ENCODE measurements at regions not wholly inside any gene's neighbourhood (a gene's known extent, or its start where the extent isn't known, plus 50 kb on each side); places are given as distances from the start of the nearest gene placed in this dataset.

DNA sequence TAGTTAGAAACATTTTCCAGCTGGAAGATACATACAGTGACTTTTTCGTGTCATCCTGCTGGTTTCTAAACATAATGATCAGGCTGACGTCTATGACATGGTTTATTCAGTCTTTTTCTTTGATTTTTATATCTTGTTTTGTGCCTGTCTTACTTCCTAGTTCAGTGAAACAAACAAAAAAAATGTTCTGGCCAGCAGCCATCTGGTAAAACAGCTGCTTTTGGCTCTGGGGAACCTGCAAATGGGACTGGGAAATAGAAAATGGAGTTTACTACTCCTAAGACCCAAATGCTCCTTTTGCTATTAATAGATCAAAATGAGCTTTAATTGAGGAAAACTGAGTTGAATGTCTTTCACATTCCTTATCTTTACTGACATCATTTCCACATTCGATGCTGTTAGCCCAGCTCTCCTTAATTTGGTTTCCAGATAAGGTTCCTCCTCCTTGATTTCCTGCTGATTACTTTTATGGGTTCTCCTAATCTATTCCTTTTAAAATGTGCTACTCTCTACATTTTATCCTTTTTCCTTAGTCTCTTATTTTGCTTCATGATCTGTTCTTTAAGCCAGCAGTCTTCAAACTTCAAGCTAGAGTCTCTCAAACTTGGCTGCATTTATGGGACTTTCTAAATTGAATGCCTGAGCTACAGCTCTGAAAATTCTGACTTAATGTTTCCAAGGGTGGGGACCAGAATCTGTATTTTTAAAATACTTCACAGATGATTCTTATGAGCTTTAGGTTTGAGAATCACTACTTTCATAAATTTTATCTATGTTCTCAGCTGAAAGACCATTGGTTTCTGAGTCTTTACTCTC, 499.5 kb downstream of the ANKRD50 start:
- DNase-seq (ENCODE audit: low read depth, low spot score), result no peak

GRCh38 chr4:124219389-124219788, 493.1 kb downstream of the ANKRD50 start:
- no peak overlapping the region for H3K9ac ChIP-seq (ENCODE audit: insufficient read length, low read depth)
- no peak for TF ChIP-seq ZNF274 (IDR thresholded peaks at IDR 0.05; ENCODE audit: low read depth, low read length)
- TF ChIP-seq SUZ12 (IDR thresholded peaks at IDR 0.05; ENCODE audit: extremely low read depth, insufficient read depth, insufficient read length), result no peak
- no peak for TF ChIP-seq YY1 (IDR thresholded peaks at IDR 0.05; ENCODE audit: insufficient read depth, insufficient read length)
- no peaks in the 10 kb centered on the region for H3K9me3 ChIP-seq (ENCODE audit: insufficient read depth, low read length)
- no peaks in the 10 kb centered on the region for H3K4me1 ChIP-seq (ENCODE audit: insufficient read depth, insufficient read length)
- H3K4me3 ChIP-seq (ENCODE audit: insufficient read length, low read depth), result no peak overlapping the region
- H3K27me3 ChIP-seq (ENCODE audit: insufficient read depth, insufficient read length), result no peaks in the 10 kb centered on the region
- no peaks in the 10 kb centered on the region for H3K36me3 ChIP-seq (ENCODE audit: insufficient read depth, insufficient read length, low read length)
- DNase-seq (ENCODE audit: low read depth, low spot score), result no peak

More for the DNA sequence above, 499.5 kb downstream of the ANKRD50 start:
- no peaks in the 10 kb centered on the region for H3K27me3 ChIP-seq (ENCODE audit: insufficient read depth, insufficient read length)
- no peaks in the 10 kb centered on the region for H3K36me3 ChIP-seq (ENCODE audit: insufficient read depth, insufficient read length, low read length)
- no peak overlapping the region for H3K9ac ChIP-seq (ENCODE audit: insufficient read length, low read depth)
- H3K9me3 ChIP-seq (ENCODE audit: insufficient read depth, low read length), result no peaks in the 10 kb centered on the region
- H3K4me3 ChIP-seq (ENCODE audit: insufficient read length, low read depth), result no peak overlapping the region
- no peak for TF ChIP-seq YY1 (IDR thresholded peaks at IDR 0.05; ENCODE audit: insufficient read depth, insufficient read length)
- no peak for TF ChIP-seq SUZ12 (IDR thresholded peaks at IDR 0.05; ENCODE audit: extremely low read depth, insufficient read depth, insufficient read length)
- no peak for TF ChIP-seq ZNF274 (IDR thresholded peaks at IDR 0.05; ENCODE audit: low read depth, low read length)
- no peaks in the 10 kb centered on the region for H3K4me1 ChIP-seq (ENCODE audit: insufficient read depth, insufficient read length)

DNA sequence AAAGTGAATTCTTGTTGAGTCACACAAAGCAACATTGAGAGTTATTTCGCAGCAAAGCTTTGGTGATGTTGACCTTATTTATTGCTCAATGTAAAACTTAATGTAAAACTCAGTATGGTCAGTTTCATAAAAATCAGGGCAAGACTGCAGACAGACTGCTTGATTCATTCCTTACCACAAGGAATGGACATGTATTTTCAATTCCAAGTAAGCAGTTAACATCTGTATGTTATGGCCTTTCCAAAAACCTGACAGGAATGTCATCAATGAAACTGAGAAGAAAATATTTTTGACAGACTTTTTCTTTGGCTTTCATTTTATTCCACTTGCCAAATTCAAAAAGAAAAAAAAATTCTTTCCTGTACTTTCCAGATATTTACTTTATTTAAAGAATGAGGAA, 488.3 kb downstream of the ANKRD50 start:
- no peaks in the 10 kb centered on the region for H3K36me3 ChIP-seq (ENCODE audit: insufficient read depth, insufficient read length, low read length)
- DNase-seq (ENCODE audit: low read depth, low spot score), result no peak
- H3K4me3 ChIP-seq (ENCODE audit: insufficient read length, low read depth), result no peak overlapping the region
- H3K9ac ChIP-seq (ENCODE audit: insufficient read length, low read depth), result no peak overlapping the region
- no peaks in the 10 kb centered on the region for H3K4me1 ChIP-seq (ENCODE audit: insufficient read depth, insufficient read length)
- TF ChIP-seq YY1 (IDR thresholded peaks at IDR 0.05; ENCODE audit: insufficient read depth, insufficient read length), result no peak
- no peak for TF ChIP-seq ZNF274 (IDR thresholded peaks at IDR 0.05; ENCODE audit: low read depth, low read length)
- no peak for TF ChIP-seq SUZ12 (IDR thresholded peaks at IDR 0.05; ENCODE audit: extremely low read depth, insufficient read depth, insufficient read length)
- H3K27me3 ChIP-seq (ENCODE audit: insufficient read depth, insufficient read length), result no peaks in the 10 kb centered on the region
- no peaks in the 10 kb centered on the region for H3K9me3 ChIP-seq (ENCODE audit: insufficient read depth, low read length)

GRCh38 chr4:124227981-124228380, 484.6 kb downstream of the ANKRD50 start:
- H3K36me3 ChIP-seq (ENCODE audit: insufficient read depth, insufficient read length, low read length), result no peaks in the 10 kb centered on the region
- H3K27me3 ChIP-seq (ENCODE audit: insufficient read depth, insufficient read length), result no peaks in the 10 kb centered on the region
- TF ChIP-seq SUZ12 (IDR thresholded peaks at IDR 0.05; ENCODE audit: extremely low read depth, insufficient read depth, insufficient read length) (no peak), ZNF274 (IDR thresholded peaks at IDR 0.05; ENCODE audit: low read depth, low read length) (no peak), YY1 (IDR thresholded peaks at IDR 0.05; ENCODE audit: insufficient read depth, insufficient read length) (no peak)
- DNase-seq (ENCODE audit: low read depth, low spot score), result no peak
- H3K9ac ChIP-seq (ENCODE audit: insufficient read length, low read depth), result no peak overlapping the region
- no peaks in the 10 kb centered on the region for H3K9me3 ChIP-seq (ENCODE audit: insufficient read depth, low read length)
- H3K4me3 ChIP-seq (ENCODE audit: insufficient read length, low read depth), result no peak overlapping the region
- no peaks in the 10 kb centered on the region for H3K4me1 ChIP-seq (ENCODE audit: insufficient read depth, insufficient read length)

GRCh38 chr4:124230268-124230667, 482.3 kb downstream of the ANKRD50 start:
- Histone ChIP-seq H3K4me3 (ENCODE audit: insufficient read length, low read depth) (no peak overlapping the region), H3K9ac (ENCODE audit: insufficient read length, low read depth) (no peak overlapping the region), H3K27me3 (ENCODE audit: insufficient read depth, insufficient read length) (no peaks in the 10 kb centered on the region), H3K36me3 (ENCODE audit: insufficient read depth, insufficient read length, low read length) (no peaks in the 10 kb centered on the region), H3K4me1 (ENCODE audit: insufficient read depth, insufficient read length) (no peaks in the 10 kb centered on the region), H3K9me3 (ENCODE audit: insufficient read depth, low read length) (no peaks in the 10 kb centered on the region)
- no peak for DNase-seq (ENCODE audit: low read depth, low spot score)
- TF ChIP-seq SUZ12 (IDR thresholded peaks at IDR 0.05; ENCODE audit: extremely low read depth, insufficient read depth, insufficient read length) (no peak), ZNF274 (IDR thresholded peaks at IDR 0.05; ENCODE audit: low read depth, low read length) (no peak), YY1 (IDR thresholded peaks at IDR 0.05; ENCODE audit: insufficient read depth, insufficient read length) (no peak)

DNA sequence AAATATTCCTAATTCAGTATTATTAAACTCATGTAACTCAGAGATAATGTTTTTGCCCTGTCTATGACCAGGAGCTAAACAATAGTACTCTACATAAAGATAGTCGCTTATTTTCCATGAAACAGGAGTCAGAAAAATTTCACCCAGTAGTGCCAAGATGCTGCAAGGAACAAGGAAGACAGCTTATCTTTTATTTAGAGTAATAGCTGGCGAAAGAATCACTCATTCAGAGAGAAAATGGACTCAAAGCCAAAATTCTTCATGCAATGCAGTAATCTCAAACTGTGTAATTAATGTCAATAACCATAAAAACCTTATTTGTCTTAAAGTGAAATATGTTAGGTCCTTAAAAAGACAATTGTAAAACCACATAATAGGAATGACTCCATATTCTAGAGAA, 477.8 kb downstream of the ANKRD50 start:
- Histone ChIP-seq H3K36me3 (ENCODE audit: insufficient read depth, insufficient read length, low read length) (no peaks in the 10 kb centered on the region), H3K27me3 (ENCODE audit: insufficient read depth, insufficient read length) (no peaks in the 10 kb centered on the region), H3K4me1 (ENCODE audit: insufficient read depth, insufficient read length) (no peaks in the 10 kb centered on the region), H3K9ac (ENCODE audit: insufficient read length, low read depth) (no peak overlapping the region), H3K9me3 (ENCODE audit: insufficient read depth, low read length) (no peaks in the 10 kb centered on the region), H3K4me3 (ENCODE audit: insufficient read length, low read depth) (no peak overlapping the region)
- TF ChIP-seq SUZ12 (IDR thresholded peaks at IDR 0.05; ENCODE audit: extremely low read depth, insufficient read depth, insufficient read length), result no peak
- TF ChIP-seq ZNF274 (IDR thresholded peaks at IDR 0.05; ENCODE audit: low read depth, low read length), result no peak
- no peak for TF ChIP-seq YY1 (IDR thresholded peaks at IDR 0.05; ENCODE audit: insufficient read depth, insufficient read length)
- no peak for DNase-seq (ENCODE audit: low read depth, low spot score)

- Histone ChIP-seq H3K9me3 (ENCODE audit: insufficient read depth, low read length) (no peaks in the 10 kb centered on the region), H3K4me1 (ENCODE audit: insufficient read depth, insufficient read length) (no peaks in the 10 kb centered on the region), H3K36me3 (ENCODE audit: insufficient read depth, insufficient read length, low read length) (no peaks in the 10 kb centered on the region), H3K4me3 (ENCODE audit: insufficient read length, low read depth) (no peak overlapping the region), H3K27me3 (ENCODE audit: insufficient read depth, insufficient read length) (no peaks in the 10 kb centered on the region), H3K9ac (ENCODE audit: insufficient read length, low read depth) (no peak overlapping the region)
- TF ChIP-seq YY1 (IDR thresholded peaks at IDR 0.05; ENCODE audit: insufficient read depth, insufficient read length) (no peak), SUZ12 (IDR thresholded peaks at IDR 0.05; ENCODE audit: extremely low read depth, insufficient read depth, insufficient read length) (no peak), ZNF274 (IDR thresholded peaks at IDR 0.05; ENCODE audit: low read depth, low read length) (no peak)
- no peak for DNase-seq (ENCODE audit: low read depth, low spot score)
Observed at GRCh38 chr4:124243671-124244366, 468.7 kb downstream of the ANKRD50 start.

Data from NT2/D1 (cell line).